HEK293 (cell line): ENCODE measurements at regions not wholly inside any gene's neighbourhood (a gene's known extent, or its start where the extent isn't known, plus 50 kb on each side); places are given as distances from the start of the nearest gene placed in this dataset.

ENCODE experiments used
- CTCF ChIA-PET: fragments of 350-600 bp; formaldehyde crosslinking; extraction: SDS; loops from one replicate; lab custom pipeline; 2021; ENCODE audit warnings: antibody characterized with exemption; lab: Yijun Ruan, JAX
- POLR2A ChIA-PET: fragments of 300-600 bp; formaldehyde crosslinking; extraction: SDS; loops from one replicate; lab custom pipeline; 2020; ENCODE audit warnings: antibody characterized with exemption, inconsistent platforms; lab: Yijun Ruan, JAX
- H3K27ac ChIP-seq: fragments of 200-500 bp; sonication (Bioruptor generic); 2 replicates; pipeline ENCODE4 v1.5.1; 2014; ENCODE audit warnings: low read depth, low read length, control low read depth, inconsistent platforms; ENCODE audit errors: extremely low read depth
- H3K36me3 ChIP-seq, 2 experiments: fragments of 200-500 bp in 1 of 2; sonication (Bioruptor generic) in 1 of 2; 1 replicate in 1 of 2; 2 replicates in 1 of 2; pipeline ENCODE4 v1.5.1; 2014 to 2017; ENCODE audit warnings: inconsistent platforms in 2 of 2, low read length in 2 of 2; ENCODE audit not compliant: control insufficient read depth in 2 of 2, insufficient read depth in 1 of 2
- H3K4me1 ChIP-seq: fragments of 200-500 bp; sonication (Bioruptor generic); 2 replicates; pipeline ENCODE4 v1.5.1; 2014; ENCODE audit warnings: mild to moderate bottlenecking, low read length, inconsistent platforms; ENCODE audit not compliant: control insufficient read depth, insufficient read depth
- H3K4me3 ChIP-seq: 2 replicates; pipeline ENCODE4 v1.5.1; 2011; ENCODE audit warnings: low read depth, mild to moderate bottlenecking, control low read depth, low read length, moderate library complexity
- H3K9me3 ChIP-seq: fragments of 200-500 bp; sonication (Bioruptor generic); 2 replicates; pipeline ENCODE4 v1.5.1; 2014; ENCODE audit warnings: low read depth, low read length, inconsistent platforms; ENCODE audit not compliant: control insufficient read depth, insufficient read depth
- KLF8 ChIP-seq: fragments of 450-650 bp; formaldehyde crosslinking; IDR thresholded peaks from 2 replicates; pipeline ENCODE4 v1.5.1; 2016; ENCODE audit warnings: missing biosample characterization, missing genetic modification characterization
- MZF1 ChIP-seq: fragments of 450-650 bp; formaldehyde crosslinking; IDR thresholded peaks from 2 replicates; pipeline ENCODE4 v1.5.1; 2017; ENCODE audit warnings: missing biosample characterization, missing genetic modification characterization, borderline replicate concordance
- OVOL3 ChIP-seq: fragments of 450-650 bp; formaldehyde crosslinking; IDR thresholded peaks from 2 replicates; pipeline ENCODE4 v1.5.1; 2016; ENCODE audit warnings: missing biosample characterization, missing genetic modification characterization
- PRDM2 ChIP-seq: fragments of 450-650 bp; formaldehyde crosslinking; IDR thresholded peaks from 2 replicates; pipeline ENCODE4 v1.5.1; 2016; ENCODE audit warnings: missing biosample characterization, missing genetic modification characterization, borderline replicate concordance
- SALL2 ChIP-seq: fragments of 450-650 bp; formaldehyde crosslinking; IDR thresholded peaks from 2 replicates; pipeline ENCODE4 v1.5.0; 2017; ENCODE audit warnings: missing biosample characterization, mild to moderate bottlenecking, missing genetic modification characterization, borderline replicate concordance
- WT1 ChIP-seq: fragments of 450-650 bp; formaldehyde crosslinking; IDR thresholded peaks from 2 replicates; pipeline ENCODE4 v1.5.1; 2016; ENCODE audit warnings: missing biosample characterization, missing genetic modification characterization
- YY2 ChIP-seq: fragments of 450-650 bp; formaldehyde crosslinking; IDR thresholded peaks from 2 replicates; pipeline ENCODE4 v1.5.1; 2016; ENCODE audit warnings: missing biosample characterization, missing genetic modification characterization
- ZBTB11 ChIP-seq: fragments of 450-650 bp; formaldehyde crosslinking; conservative IDR thresholded peaks from 2 replicates; pipeline ENCODE4 v1.5.1; 2016; ENCODE audit warnings: low read depth, missing biosample characterization, missing genetic modification characterization
- ZBTB8A ChIP-seq: fragments of 450-650 bp; formaldehyde crosslinking; IDR thresholded peaks from 2 replicates; pipeline ENCODE4 v1.5.1; 2016; ENCODE audit warnings: missing biosample characterization, missing genetic modification characterization
- ZFP41 ChIP-seq: fragments of 450-650 bp; formaldehyde crosslinking; IDR thresholded peaks from 2 replicates; pipeline ENCODE4 v1.5.1; 2016; ENCODE audit warnings: missing biosample characterization, missing genetic modification characterization, borderline replicate concordance
- ZIC2 ChIP-seq: fragments of 450-650 bp; formaldehyde crosslinking; IDR thresholded peaks from 2 replicates; pipeline ENCODE4 v1.5.1; 2016; ENCODE audit warnings: missing biosample characterization, missing genetic modification characterization
- ZNF623 ChIP-seq: fragments of 450-650 bp; formaldehyde crosslinking; IDR thresholded peaks from 2 replicates; pipeline ENCODE4 v1.5.1; 2016; ENCODE audit warnings: missing biosample characterization, missing genetic modification characterization
- ZNF626 ChIP-seq: fragments of 450-650 bp; sonication (Bioruptor Pico); formaldehyde crosslinking; IDR thresholded peaks from 2 replicates; pipeline ENCODE4 v1.5.1; 2018; ENCODE audit warnings: missing biosample characterization, missing genetic modification characterization, inconsistent platforms
- ZNF660 ChIP-seq: fragments of 450-650 bp; IDR thresholded peaks from 2 replicates; pipeline ENCODE4 v1.5.1; 2018; ENCODE audit warnings: missing biosample characterization, mild to moderate bottlenecking, missing genetic modification characterization
- ZNF670 ChIP-seq: fragments of 450-650 bp; formaldehyde crosslinking; IDR thresholded peaks from 2 replicates; pipeline ENCODE4 v1.5.1; 2016; ENCODE audit warnings: missing biosample characterization, missing genetic modification characterization, low read depth
- ZNF701 ChIP-seq: fragments of 450-650 bp; formaldehyde crosslinking; IDR thresholded peaks from 2 replicates; pipeline ENCODE4 v1.5.1; 2016; ENCODE audit warnings: missing biosample characterization, missing genetic modification characterization
- ZNF768 ChIP-seq: fragments of 450-650 bp; formaldehyde crosslinking; IDR thresholded peaks from 2 replicates; pipeline ENCODE4 v1.5.1; 2018; ENCODE audit warnings: missing biosample characterization, mild to moderate bottlenecking, missing genetic modification characterization
- ZSCAN30 ChIP-seq: fragments of 450-650 bp; IDR thresholded peaks from 2 replicates; pipeline ENCODE4 v1.5.1; 2018; ENCODE audit warnings: missing biosample characterization, mild to moderate bottlenecking, missing genetic modification characterization, moderate library complexity

GRCh38 chr1:194975913-194976312 lies 1632.3 kb downstream of the KCNT2 start (continued):
- TF ChIP-seq ZNF660 (no peak), WT1 (tag by site-specific recombination) (no peak), ZNF768 (tag by site-specific recombination) (no peak), ZNF670 (tag by site-specific recombination) (no peak), ZBTB8A (no peak)

- TF ChIP-seq YY2 (tag by site-specific recombination) (no peak), SALL2 (tag by site-specific recombination) (no peak), MZF1 (tag by site-specific recombination) (no peak), ZNF626 (tag by site-specific recombination) (no peak), OVOL3 (tag by site-specific recombination) (no peak), WT1 (tag by site-specific recombination) (no peak), ZNF623 (tag by site-specific recombination) (no peak), ZNF701 (tag by site-specific recombination) (no peak), ZSCAN30 (no peak), ZFP41 (tag by site-specific recombination) (no peak), ZBTB11 (tag by site-specific recombination) (no peak), KLF8 (tag by site-specific recombination) (no peak), ZIC2 (tag by site-specific recombination) (no peak), PRDM2 (tag by site-specific recombination) (no peak)
- Histone ChIP-seq H3K9me3 (no peaks in the 10 kb centered on the region), H3K27ac (no peak overlapping the region), H3K4me1 (no peaks in the 10 kb centered on the region), H3K4me3 (no peak overlapping the region), H3K36me3 (no peaks in the 10 kb centered on the region)
- ChIA-PET POLR2A (no interaction called here), CTCF (no interaction called here)
Measured at GRCh38 chr1:194968916-194969315, 1639.3 kb downstream of the KCNT2 start.
